NCI-H1694 (cell line): ENCODE measurements at regions not wholly inside any gene's neighbourhood (a gene's known extent, or its start where the extent isn't known, plus 50 kb on each side); places are given as distances from the start of the nearest gene placed in this dataset.
"Not testable (repeated sequence)": the region's sequence is repeated elsewhere in the genome, so short reads cannot be mapped to it uniquely, and the experiment has no call there.

Experiments used
- DNase-seq: peaks from one replicate; lab custom pipeline; 2025; lab: John Stamatoyannopoulos, UW

GRCh38 chr6:100322886-100323285 is 141.8 kb downstream of the SIM1 start:
- DNase-seq, result no peak

GRCh38 chr6:100320686-100321085 is 144.0 kb downstream of the SIM1 start:
- DNase-seq, result no peak

- DNase-seq, result no peak
These were observed 147.7 kb downstream of the SIM1 start for GRCh38 chr6:100317031-100317430.

GRCh38 chr6:100314186-100314585 is 150.5 kb downstream of the SIM1 start:
- no peak for DNase-seq

- no peak for DNase-seq
These were observed 152.9 kb downstream of the SIM1 start for GRCh38 chr6:100311707-100312251.

GRCh38 chr6:100309174-100309573 is 155.5 kb downstream of the SIM1 start:
- no peak for DNase-seq

GRCh38 chr6:100307561-100307960 is 157.2 kb downstream of the SIM1 start:
- DNase-seq, result no peak

- no peak for DNase-seq
These were observed 159.4 kb downstream of the SIM1 start for GRCh38 chr6:100305209-100305869.

GRCh38 chr6:100304575-100304974 is 160.1 kb downstream of the SIM1 start:
- DNase-seq, result no peak

GRCh38 chr6:100301731-100302130 is 163.0 kb downstream of the SIM1 start:
- DNase-seq, result no peak

- no peak for DNase-seq
These were observed 164.4 kb downstream of the SIM1 start for GRCh38 chr6:100300221-100300736.

- no peak for DNase-seq
These were observed 167.7 kb downstream of the SIM1 start for GRCh38 chr6:100296810-100297544.

GRCh38 chr6:100295172-100295571 is 169.5 kb downstream of the SIM1 start:
- not testable (repeated sequence) for DNase-seq

GRCh38 chr6:100289285-100289684 is 175.4 kb downstream of the SIM1 start:
- DNase-seq, result no peak

GRCh38 chr6:100288311-100288710 is 176.4 kb downstream of the SIM1 start:
- DNase-seq, result no peak

GRCh38 chr6:100283285-100283684 is 181.4 kb downstream of the SIM1 start:
- no peak for DNase-seq

- no peak for DNase-seq
These were observed 183.2 kb downstream of the SIM1 start for GRCh38 chr6:100281471-100281901.

- no peak for DNase-seq
These were observed 188.2 kb downstream of the SIM1 start for GRCh38 chr6:100276311-100277057.

- no peak for DNase-seq
These were observed 190.6 kb downstream of the SIM1 start for GRCh38 chr6:100274147-100274546.

GRCh38 chr6:100271625-100272024 is 193.1 kb downstream of the SIM1 start:
- no peak for DNase-seq

- no peak for DNase-seq
These were observed 193.5 kb downstream of the SIM1 start for GRCh38 chr6:100271202-100271601.

GRCh38 chr6:100269189-100269588 is 195.5 kb downstream of the SIM1 start:
- DNase-seq, result no peak
